ENCODE measurements at regions not wholly inside any gene's neighbourhood (a gene's known extent, or its start where the extent isn't known, plus 50 kb on each side); places are given as distances from the start of the nearest gene placed in this dataset.

- TF ChIP-seq POLR2A (IDR thresholded peaks at IDR 0.05) (no peak), CTCF (IDR thresholded peaks at IDR 0.05) (no peak), EP300 (IDR thresholded peaks at IDR 0.05) (no peak), POLR2AphosphoS5 (IDR thresholded peaks at IDR 0.05) (no peak)
Observed at GRCh38 chr4:125781651-125782050, 466.9 kb downstream of the FAT4 start.

Measured in suprapubic skin (tissue), 4 donors.